NCI-H1417 (cell line): ENCODE measurements at regions not wholly inside any gene's neighbourhood (a gene's known extent, or its start where the extent isn't known, plus 50 kb on each side); places are given as distances from the start of the nearest gene placed in this dataset.
"Not testable (repeated sequence)": the region's sequence is repeated elsewhere in the genome, so short reads cannot be mapped to it uniquely, and the experiment has no call there.

Source experiments
- DNase-seq, 3 experiments: peaks; one replicate each; lab custom pipeline; 2025; lab: John Stamatoyannopoulos, UW

GRCh38 chr2:100703213-100703612 lies 116.7 kb upstream of the NPAS2 start:
- no peak for DNase-seq

DNA sequence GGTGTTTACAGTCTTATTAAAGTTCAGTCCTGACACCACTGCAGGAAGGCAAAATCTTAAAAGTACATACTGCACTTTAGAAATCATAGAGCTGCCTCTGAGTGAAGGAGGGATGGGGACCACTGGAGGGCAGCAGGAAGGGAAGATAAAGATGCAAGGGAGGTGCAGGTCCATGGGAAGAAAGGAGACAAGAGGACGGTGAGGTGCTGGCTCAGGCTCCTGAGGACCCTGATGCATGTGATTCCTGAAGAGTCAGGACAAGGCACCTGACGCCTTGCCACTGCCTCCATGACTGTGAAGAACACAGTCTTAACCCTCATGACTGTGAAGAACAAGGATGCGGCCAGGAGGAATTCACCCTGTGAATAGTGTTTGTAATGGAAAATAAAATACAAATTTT lies 116.2 kb upstream of the NPAS2 start:
- no peak for DNase-seq

DNA sequence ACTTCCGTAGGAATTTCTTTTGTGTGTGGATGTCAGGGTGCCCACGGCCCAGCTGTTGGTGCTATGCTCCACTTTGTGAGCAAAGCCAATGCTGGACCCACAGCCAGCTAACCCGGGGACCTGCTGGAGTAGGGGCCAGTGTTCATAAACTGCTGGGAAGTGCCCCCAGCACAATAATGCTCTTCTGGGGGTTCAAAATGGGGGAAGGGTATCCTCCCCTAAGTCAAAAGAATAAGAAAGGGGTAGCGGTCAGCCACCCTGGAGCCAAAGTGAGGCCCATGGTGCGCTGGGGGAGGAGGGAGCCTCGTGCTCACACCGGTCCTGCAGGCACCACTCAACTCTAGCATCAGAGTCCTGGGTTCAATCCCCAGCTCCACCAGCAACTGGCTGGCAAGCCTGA lies 115.8 kb upstream of the NPAS2 start:
- no peak for DNase-seq

GRCh38 chr2:100704711-100705110 lies 115.2 kb upstream of the NPAS2 start:
- DNase-seq, result no peak

DNA sequence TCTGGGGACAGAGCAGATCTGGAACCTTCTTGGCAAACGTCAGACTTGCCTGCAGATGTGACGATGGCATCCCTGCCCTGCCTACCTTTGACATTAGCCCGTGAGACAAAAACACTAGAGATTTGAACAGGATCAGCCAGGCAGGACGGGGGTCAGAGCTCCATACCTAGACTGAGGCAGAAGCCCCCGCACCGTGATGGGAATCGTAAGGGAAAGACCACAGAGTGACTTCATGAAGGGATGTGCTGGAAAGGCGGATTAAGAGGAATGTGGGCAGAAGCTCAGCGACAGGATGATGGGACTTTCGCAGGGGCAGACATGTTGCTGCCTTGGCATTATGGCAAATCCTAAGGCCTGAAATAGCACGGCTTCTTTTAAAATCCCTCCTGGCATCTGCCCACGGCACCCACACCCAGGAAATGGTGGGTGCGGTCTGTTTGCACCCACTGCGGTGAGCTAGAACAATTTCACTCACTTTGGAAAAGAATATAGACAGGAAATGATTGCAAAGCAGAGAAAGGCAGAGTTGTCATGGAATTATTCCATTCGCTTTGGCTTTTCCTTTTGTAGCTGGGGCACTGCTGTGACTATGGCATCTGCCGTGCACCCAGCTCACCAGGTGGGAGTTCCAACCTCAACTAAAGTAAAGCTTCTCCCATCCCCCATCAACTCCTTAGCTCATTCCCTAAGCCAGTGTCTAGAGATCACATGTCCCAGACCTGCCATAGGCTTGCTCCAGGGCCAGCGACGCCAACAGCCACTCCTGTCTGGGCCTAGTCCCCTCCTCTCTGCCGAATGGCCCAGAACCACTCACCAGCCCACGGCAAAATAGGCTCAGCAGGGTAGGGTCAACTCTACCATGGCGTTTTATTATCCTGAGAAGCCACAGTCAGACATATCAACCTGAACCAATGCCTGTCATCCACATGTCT lies 112.7 kb upstream of the NPAS2 start:
- DNase-seq, result no peak

- DNase-seq, result no peak
Observed at GRCh38 chr2:100708333-100708732, 111.6 kb upstream of the NPAS2 start.

DNA sequence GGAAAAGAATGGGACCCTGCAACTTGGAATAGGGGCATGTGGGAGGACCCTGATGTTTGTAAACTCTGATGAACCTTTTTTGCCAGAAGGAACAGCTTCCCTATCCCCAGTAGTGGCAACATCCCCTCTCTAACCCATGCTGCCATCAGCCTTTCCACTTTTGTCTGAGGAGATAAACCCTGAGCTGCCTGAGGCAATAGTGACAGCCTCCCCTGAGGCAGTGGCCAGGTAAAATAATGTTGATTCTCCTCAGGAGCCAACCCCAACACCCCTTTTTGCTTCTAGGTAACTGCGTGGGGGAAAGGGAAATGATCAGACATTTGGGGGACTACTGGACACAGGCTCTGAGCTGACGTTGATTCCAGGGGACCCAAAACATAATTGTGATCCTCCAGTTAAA lies 106.8 kb upstream of the NPAS2 start:
- no peak for DNase-seq

DNA sequence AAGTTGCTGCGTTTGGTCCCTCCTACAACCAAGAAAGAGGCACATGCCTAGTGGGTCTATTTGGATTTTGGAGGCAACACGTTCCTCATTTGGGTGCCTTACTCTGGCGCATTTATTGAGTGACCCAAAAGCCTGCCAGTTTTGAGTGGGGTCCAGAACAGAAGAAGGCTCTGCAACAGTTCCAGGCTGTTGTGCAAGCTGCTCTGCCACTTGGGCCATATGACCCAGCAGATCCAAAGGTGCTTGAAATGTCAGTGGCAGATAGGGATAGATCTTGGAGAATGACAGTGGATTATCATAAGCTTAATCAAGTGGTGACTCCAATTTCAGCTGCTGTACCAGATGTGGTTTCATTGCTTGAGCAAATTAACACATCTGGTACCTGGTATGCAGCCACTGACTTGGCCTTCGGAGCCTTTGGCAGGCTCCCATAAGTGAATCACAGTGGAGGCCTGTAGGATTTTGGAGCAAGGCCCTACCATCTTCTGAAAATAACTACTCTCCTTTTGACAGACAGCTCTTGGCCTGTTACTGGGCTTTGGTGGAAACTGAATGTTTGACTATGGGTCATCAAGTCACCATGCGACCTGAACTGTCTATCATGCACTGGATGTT lies 105.4 kb upstream of the NPAS2 start:
- DNase-seq, result not testable (repeated sequence)

DNA sequence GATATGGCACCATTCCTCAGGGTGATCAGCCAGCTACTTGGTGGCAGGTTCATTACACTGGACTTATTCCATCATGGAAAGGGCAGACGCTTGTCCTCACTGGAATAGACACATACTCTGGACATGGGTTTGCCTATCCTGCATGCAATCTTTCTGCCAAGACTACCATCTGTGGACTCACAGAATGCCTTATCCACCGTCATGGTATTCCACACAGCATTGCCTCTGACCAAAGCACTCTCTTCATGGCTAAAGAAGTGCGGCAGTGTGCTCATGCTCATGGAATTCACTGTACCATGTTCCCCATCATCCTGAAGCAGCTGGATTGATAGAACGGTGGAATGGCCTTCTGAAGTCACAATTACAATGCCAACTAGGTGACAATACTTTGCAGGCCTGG lies 104.1 kb upstream of the NPAS2 start:
- not testable (repeated sequence) for DNase-seq

DNA sequence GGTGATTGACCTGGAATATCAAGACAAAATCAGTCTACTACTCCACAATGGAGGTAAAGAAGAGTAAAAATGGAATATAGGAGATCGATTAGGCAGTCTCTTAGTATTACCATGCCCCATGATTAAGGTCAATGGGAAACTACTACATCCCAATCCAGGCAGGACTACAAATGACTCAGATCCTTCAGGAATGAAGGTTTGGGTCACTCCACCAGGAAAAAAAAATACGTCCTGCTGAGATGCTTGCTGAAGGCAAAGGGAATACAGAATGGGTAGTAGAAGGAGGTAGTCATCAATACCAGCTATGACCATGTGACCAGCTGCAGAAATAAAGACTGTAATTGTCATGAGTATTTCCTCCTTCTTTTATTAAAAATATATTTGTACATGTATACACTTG lies 103.4 kb upstream of the NPAS2 start:
- no peak for DNase-seq

GRCh38 chr2:100718065-100718629 lies 101.8 kb upstream of the NPAS2 start:
- DNase-seq, result no peak

GRCh38 chr2:100720445-100720844 lies 99.5 kb upstream of the NPAS2 start:
- no peak for DNase-seq

DNA sequence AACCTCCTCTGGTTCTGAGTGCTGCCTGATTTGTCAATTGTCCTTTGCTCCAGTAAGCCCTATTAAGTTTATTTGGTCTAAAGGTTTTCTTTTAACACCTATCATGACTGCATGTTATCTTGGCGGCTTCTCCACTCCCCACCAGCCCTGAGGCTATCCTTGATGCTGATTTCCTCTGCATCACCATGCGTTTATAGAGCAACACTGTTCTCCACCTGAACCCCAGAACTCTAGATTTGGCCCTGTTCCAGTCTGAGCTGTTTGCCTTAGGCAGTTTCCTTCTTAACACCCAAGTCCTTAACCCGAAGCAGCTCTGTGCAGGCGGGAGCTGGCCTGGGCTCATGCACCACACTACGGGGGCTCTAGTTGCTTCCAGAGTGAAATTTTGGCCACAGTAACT lies 98.2 kb upstream of the NPAS2 start:
- no peak for DNase-seq

- no peak for DNase-seq
Observed at GRCh38 chr2:100722125-100722524, 97.8 kb upstream of the NPAS2 start.

- DNase-seq, result no peak
Observed at GRCh38 chr2:100726866-100727265, 93.1 kb upstream of the NPAS2 start.

DNA sequence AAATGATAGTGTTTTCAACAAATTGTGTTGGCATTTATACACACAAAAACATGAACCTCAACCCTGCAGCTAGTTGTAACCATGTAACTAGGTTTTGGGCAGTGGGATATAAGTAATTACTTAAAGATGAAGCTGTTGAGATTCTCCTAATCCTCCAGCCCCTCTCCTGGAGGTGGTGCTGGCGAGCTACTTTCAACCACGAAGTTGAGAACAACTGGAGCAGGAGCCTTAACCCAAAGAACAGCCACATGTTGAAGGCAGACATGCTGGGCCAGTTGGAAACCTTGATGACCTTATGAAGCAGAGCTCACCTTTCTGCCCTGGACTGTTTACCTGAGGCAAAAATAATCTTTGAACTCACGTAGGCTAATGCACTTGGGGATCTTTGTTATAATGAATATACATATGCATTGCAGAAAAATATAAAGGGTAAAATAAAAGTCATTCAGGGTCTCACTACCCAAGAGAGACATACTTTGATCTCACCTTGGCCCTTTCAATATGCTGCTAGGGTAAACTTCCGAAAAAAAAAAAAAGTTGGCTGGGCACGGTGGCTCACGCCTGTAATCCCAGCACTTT lies 89.6 kb upstream of the NPAS2 start:
- DNase-seq, result peak in 2 of 3 experiments; percentile 13 to 18

- no peak for DNase-seq
Observed at GRCh38 chr2:100731535-100731981, 88.4 kb upstream of the NPAS2 start.

DNA sequence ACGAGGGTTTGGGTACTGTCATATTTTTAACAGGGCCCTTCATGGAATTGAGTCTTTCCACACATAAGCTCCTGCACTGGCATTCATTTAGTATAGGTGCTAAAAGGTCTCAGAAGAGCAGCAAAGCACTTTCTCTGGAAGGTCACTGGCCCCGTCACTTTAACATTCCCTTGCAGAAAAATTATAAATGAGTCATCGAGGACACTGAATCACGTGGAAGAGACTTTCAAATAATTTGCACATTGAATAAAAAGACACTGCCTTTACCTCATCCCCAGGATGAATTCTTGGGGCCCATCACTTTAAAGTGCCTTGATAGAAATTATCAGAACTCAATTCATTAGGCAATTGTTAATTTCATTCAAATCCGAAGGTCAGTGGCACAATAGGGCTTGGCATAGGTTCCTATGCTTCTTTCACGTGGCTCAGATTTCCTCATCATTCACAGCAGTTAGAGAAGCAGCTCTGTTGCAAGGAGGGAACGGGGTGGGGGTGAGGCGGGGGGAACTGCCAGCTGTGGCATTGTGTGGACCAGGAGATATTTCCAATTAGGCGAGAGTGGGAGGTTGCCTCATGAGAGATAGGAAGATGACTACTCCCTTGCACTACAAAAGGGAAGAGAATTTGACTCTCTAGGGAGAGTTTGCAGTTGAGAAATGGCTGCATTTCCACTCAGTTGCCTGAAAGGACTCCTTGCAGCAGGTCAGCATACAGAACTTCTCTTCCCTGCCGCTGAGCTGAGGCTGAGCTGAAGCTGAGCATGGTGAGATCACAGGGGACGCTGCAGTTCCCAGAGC lies 86.3 kb upstream of the NPAS2 start:
- no peak for DNase-seq

DNA sequence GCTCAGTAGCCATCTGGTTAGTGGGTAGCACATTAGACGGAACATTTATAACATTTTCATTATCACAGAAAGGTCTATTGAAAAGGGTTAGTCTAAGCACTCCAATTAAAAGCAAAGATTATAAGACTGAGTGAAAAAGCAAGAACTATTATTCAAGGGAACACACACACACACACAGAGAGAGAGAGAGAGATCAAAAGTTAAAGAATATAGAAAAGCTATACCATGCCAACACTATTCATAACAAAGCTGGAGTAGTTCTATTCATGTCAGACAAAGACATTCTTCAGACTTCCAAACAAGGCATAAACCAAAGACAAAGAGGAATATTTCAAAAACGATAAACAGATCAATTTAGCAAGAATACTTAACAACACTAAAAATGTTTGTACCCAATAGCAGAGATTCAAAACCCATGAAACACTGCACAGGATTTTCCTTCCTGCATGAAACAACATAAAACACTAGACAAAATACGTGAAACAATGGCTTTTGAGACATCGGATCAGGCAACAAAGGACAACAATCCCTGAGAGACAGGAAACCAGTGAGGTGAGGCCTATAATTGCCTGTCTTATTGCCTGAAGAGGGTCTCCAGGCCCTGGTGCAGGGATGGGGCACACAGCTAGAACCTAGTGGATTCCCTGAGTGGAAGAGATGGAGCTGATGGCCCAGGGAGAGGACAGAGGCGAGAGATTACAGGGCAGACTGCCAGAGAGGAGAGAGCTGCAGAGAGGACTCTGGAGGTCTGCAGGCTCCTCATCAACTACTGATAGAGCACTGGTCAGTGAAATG lies 83.6 kb upstream of the NPAS2 start:
- DNase-seq, result no peak

DNA sequence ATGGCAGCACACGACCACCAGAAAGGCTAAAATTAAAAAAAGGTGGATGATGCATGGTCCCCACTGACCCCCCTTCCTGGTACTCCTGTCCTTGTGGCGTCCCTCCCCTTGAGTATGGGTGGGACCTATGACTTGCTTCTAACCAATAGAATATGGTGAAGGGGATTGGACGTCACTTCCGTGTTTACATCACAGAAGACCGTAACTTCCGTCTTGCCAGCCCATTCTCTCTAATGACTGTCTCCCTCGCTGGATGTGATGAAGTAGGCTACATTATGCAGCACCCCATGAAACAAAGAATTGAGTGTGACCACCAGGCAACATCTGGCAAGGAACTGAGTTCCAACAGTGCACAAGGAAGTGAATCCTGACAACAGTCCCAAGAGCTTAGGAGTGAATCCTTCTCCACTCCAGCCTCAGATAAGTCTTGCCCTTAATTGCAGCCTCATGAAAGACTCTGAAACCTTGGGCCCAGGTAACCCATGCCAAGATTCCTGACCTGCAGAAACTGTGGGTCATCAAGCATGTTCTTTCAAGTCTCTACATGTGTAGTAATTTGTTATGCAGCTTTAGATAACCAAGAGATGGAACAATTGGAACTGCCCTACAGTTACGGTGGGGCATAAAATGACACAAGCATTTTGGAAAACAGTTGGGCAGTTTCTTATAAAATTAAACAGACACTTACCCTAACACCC lies 80.1 kb upstream of the NPAS2 start:
- DNase-seq, result no peak
